Left lung (tissue), 4 donors: ENCODE measurements at regions not wholly inside any gene's neighbourhood (a gene's known extent, or its start where the extent isn't known, plus 50 kb on each side); places are given as distances from the start of the nearest gene placed in this dataset.

Experiments used
- ATAC-seq: fragments of 200-7000 bp; cut with Tn5 transposase; one replicate; pipeline ENCODE4 v1.9.1; 2020; ENCODE audit warnings: moderate library complexity
- DNase-seq, 4 donors: peaks; one replicate each; pipeline ENCODE4 v3.0.0-alpha.2; 2013 to 2020
- H3K27ac ChIP-seq, 2 donors: fragments of 200-600 bp; sonication (generic) in 1 of 2; one replicate each; pipeline versions ENCODE4 v1.5.0 to v1.8.0; 2020 to 2021
- H3K27me3 ChIP-seq, 2 donors: fragments of 200-600 bp; sonication (generic) in 1 of 2; one replicate each; pipeline versions ENCODE4 v1.5.0 to v1.8.0; 2020 to 2021
- H3K36me3 ChIP-seq, 2 donors: fragments of 200-600 bp; sonication (generic) in 1 of 2; one replicate each; pipeline versions ENCODE4 v1.5.0 to v1.8.0; 2020 to 2021
- H3K4me1 ChIP-seq, 2 donors: fragments of 200-600 bp; one replicate each; pipeline ENCODE4 v1.8.0; 2021
- H3K4me3 ChIP-seq, 2 donors: fragments of 200-600 bp; sonication (generic) in 1 of 2; one replicate each; pipeline versions ENCODE4 v1.5.0 to v1.8.0; 2020 to 2021; ENCODE audit warnings: mild to moderate bottlenecking in 1 of 2
- H3K9me3 ChIP-seq, 2 donors: fragments of 200-600 bp; sonication (generic) in 1 of 2; one replicate each; pipeline versions ENCODE4 v1.5.0 to v1.8.0; 2020 to 2021
- CTCF ChIP-seq, 2 donors: fragments of 200-600 bp; sonication (generic) in 1 of 2; IDR thresholded peaks; one replicate each; pipeline versions ENCODE4 v1.5.0 to v1.8.0; 2021; ENCODE audit warnings: antibody characterized with exemption in 2 of 2
- intact Hi-C, 2 donors: fragments of 100-400 bp; cut with DNase I; formaldehyde crosslinking; loops; one replicate each; pipeline versions ENCODE4 v1.11.2 to v1.14.2; 2022
- donor health status: DM: no; HTN: yes; CAD: no.
- donor health status: DM: no; HTN: no; CAD: no.

DNA sequence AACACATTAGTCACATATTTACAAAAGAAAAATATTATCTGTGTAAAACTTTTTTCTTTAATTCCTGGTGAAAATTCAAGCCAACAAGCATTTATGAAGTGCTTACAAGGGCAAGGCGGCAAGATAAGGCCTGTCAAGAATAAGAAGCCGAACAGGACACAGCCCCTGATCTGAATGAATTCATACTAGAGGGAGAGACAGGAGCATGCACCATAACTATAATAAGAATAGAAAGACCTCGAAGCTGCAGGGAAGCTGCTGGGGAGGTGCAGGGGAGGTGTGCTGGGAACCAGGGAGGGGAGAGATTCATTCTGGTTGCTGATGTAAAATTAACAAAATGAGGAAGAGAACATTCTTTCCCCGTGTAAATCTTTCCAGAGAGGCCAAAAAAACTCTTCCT is 60.5 kb upstream of the TARDBP start:
- ATAC-seq (no peak), DNase-seq (no peak)
- H3K4me1 ChIP-seq, result no peaks in the 10 kb centered on the region
- H3K9me3 ChIP-seq, result peaks cover 0 to 13% of the 10 kb centered on the region in 2 donors
- intact Hi-C loops, result no loop called here
- H3K4me3 ChIP-seq, result no peak overlapping the region
- H3K27me3 ChIP-seq, result no peaks in the 10 kb centered on the region
- no peak overlapping the region for H3K27ac ChIP-seq
- TF ChIP-seq CTCF (IDR thresholded peaks at IDR 0.05), result no peak
- H3K36me3 ChIP-seq, result no peaks in the 10 kb centered on the region

DNA sequence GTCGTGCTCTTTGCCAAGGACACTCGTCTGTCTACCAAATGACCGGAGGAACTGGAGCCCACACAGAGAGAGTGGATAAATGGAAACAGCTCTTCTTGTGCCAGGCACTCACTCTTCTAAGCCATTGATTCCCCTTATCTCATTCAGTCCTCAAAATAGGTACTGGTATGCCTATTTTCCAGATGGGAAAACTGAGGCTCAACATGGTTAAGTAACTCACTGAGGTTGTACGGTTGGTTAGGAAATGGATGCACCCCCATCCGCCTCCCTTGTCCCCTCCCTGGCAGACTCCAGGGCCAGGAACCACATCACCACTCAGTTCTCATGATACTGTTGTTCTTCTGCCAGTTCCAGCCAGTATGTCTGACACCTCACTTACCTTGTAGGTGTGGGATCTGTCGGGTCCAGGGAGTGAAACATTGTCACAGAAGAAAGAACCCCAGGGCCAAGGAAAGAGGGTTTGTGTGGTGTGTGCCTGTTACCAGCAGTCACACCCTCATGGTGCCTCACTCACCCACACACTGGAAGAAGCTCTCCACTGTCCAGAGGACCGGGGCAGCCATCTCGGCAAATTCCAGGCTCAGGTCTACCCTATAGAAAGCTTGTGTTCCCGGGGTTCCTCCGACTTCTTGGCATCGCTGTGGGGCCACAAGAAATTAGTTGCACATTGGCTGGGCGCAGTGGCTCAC is 58.8 kb upstream of the TARDBP start:
- Histone ChIP-seq H3K9me3 (peaks cover 0 to 13% of the 10 kb centered on the region in 2 donors), H3K4me1 (no peaks in the 10 kb centered on the region), H3K4me3 (no peak overlapping the region), H3K27ac (no peak overlapping the region), H3K27me3 (no peaks in the 10 kb centered on the region), H3K36me3 (no peaks in the 10 kb centered on the region)
- DNase-seq (no peak), ATAC-seq (no peak)
- intact Hi-C loops, result no loop called here
- TF ChIP-seq CTCF (IDR thresholded peaks at IDR 0.05), result no peak

- H3K4me3 ChIP-seq, result no peak overlapping the region
- H3K27me3 ChIP-seq, result peaks cover 0 to 4% of the 10 kb centered on the region in 2 donors
- H3K27ac ChIP-seq, result no peak overlapping the region
- no peaks in the 10 kb centered on the region for H3K36me3 ChIP-seq
- peaks cover 0 to 13% of the 10 kb centered on the region in 2 donors for H3K9me3 ChIP-seq
- intact Hi-C loops, result no loop called here
- ATAC-seq, result no peak
- no peaks in the 10 kb centered on the region for H3K4me1 ChIP-seq
- TF ChIP-seq CTCF (IDR thresholded peaks at IDR 0.05), result no peak
- no peak for DNase-seq
These were observed 55.3 kb upstream of the TARDBP start for GRCh38 chr1:10957133-10957532.

DNA sequence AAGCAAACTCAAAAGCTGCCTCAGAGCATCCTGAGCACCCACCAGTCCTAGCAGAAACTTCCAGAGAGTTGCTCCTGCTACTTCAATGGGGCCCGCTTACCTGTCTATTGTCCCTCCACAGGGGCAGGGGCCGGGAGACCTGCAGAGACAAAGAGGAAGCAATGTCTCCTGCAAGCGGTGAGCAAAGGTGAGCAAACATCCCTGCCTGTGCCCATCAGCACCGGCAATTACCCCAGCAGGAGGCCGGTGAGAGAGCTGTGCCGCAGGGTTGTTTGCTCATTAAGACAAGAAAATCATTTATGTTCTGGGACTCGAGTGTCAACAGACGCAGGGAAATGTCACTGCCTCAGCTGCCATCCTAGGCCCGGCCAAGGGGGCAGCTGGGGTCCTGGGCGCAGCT is 53.8 kb upstream of the TARDBP start:
- Histone ChIP-seq H3K27me3 (peaks cover 0 to 12% of the 10 kb centered on the region in 2 donors), H3K36me3 (no peaks in the 10 kb centered on the region), H3K27ac (no peak overlapping the region), H3K4me1 (no peaks in the 10 kb centered on the region), H3K9me3 (peaks cover 0 to 8% of the 10 kb centered on the region in 2 donors), H3K4me3 (no peak overlapping the region)
- intact Hi-C loops, result no loop called here
- DNase-seq, result no peak
- ATAC-seq, result no peak
- no peak for TF ChIP-seq CTCF (IDR thresholded peaks at IDR 0.05)

- H3K27me3 ChIP-seq, result peaks cover 0 to 12% of the 10 kb centered on the region in 2 donors
- H3K27ac ChIP-seq, result no peak overlapping the region
- H3K9me3 ChIP-seq, result no peaks in the 10 kb centered on the region
- intact Hi-C loops, result no loop called here
- peak; percentile 78 for ATAC-seq
- H3K36me3 ChIP-seq, result no peaks in the 10 kb centered on the region
- peak; percentile 84 to 92 for TF ChIP-seq CTCF (IDR thresholded peaks at IDR 0.05)
- no peak overlapping the region for H3K4me3 ChIP-seq
- peak; percentile 53 to 93 (median 82) for DNase-seq
- peaks cover under 1 to 9% of the 10 kb centered on the region in 2 donors for H3K4me1 ChIP-seq
These were observed 51.8 kb upstream of the TARDBP start for GRCh38 chr1:10960411-10961299.
